Lower leg skin (tissue), 4 donors: ENCODE measurements at regions not wholly inside any gene's neighbourhood (a gene's known extent, or its start where the extent isn't known, plus 50 kb on each side); places are given as distances from the start of the nearest gene placed in this dataset.

ENCODE experiments used
- DNase-seq, 2 donors: peaks; one replicate each; pipeline ENCODE4 v3.0.0-alpha.2; 2019; ENCODE audit warnings: low spot score in 2 of 2
- H3K4me3 ChIP-seq: fragments of 200-600 bp; sonication (generic); 2 replicates; pipeline ENCODE4 v1.5.1; 2017; ENCODE audit warnings: mild to moderate bottlenecking, low read depth; ENCODE audit not compliant: poor library complexity, severe bottlenecking
- POLR2A ChIP-seq, 2 donors: fragments of 450-650 bp; IDR thresholded peaks; one replicate each; pipeline ENCODE4 v1.6.1; 2016 to 2017; ENCODE audit warnings: antibody characterized with exemption in 2 of 2, mild to moderate bottlenecking in 1 of 2, moderate library complexity in 1 of 2
- WGBS, 2 donors: methylation state at CpG; one replicate each; pipeline ENCODE4 v1.1.5; 2018; 5-methylcytosine and 5-hydroxymethylcytosine counted together
- intact Hi-C: fragments of 100-400 bp; cut with DNase I; formaldehyde crosslinking; loops from one replicate; pipeline ENCODE4 v1.15.0; 2023; ENCODE audit warnings: low total_unique reads
- TF ChIP-seq, protein P1 (sequence below), 3 donors: fragments of 450-650 bp; IDR thresholded peaks; one replicate each; pipeline ENCODE4 v1.5.1; 2016; ENCODE audit warnings: antibody characterized with exemption in 3 of 3, mild to moderate bottlenecking in 3 of 3, moderate library complexity in 2 of 3

DNA sequence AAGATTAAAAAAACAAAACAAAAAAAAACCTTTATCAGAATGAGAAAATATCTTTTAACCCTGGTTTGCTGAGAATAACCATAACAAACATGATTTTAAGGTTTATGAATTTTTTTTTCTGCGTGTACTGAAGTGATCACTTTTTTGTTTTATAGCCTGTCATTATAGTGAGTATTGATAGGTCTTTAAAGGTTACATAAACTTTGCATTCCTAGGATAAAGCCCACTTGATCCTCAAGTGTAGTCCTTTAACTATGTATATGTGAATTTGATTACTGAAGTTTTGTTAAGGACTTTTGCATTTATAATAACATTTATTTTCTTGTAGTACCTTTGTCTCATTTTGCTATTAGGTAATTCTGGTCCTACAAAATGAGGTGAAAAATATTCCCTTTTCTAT, 709.8 kb upstream of the PCDH20 start:
- no peak for DNase-seq
- intact Hi-C loops, result no loop called here
- H3K4me3 ChIP-seq, result no peak overlapping the region
- 77 to 82% methylated on average over 1 of the region's 1 CpG for WGBS, 2 donors
- TF ChIP-seq, protein P1, sequence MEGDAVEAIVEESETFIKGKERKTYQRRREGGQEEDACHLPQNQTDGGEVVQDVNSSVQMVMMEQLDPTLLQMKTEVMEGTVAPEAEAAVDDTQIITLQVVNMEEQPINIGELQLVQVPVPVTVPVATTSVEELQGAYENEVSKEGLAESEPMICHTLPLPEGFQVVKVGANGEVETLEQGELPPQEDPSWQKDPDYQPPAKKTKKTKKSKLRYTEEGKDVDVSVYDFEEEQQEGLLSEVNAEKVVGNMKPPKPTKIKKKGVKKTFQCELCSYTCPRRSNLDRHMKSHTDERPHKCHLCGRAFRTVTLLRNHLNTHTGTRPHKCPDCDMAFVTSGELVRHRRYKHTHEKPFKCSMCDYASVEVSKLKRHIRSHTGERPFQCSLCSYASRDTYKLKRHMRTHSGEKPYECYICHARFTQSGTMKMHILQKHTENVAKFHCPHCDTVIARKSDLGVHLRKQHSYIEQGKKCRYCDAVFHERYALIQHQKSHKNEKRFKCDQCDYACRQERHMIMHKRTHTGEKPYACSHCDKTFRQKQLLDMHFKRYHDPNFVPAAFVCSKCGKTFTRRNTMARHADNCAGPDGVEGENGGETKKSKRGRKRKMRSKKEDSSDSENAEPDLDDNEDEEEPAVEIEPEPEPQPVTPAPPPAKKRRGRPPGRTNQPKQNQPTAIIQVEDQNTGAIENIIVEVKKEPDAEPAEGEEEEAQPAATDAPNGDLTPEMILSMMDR (IDR thresholded peaks at IDR 0.05), result no peak
- TF ChIP-seq POLR2A (IDR thresholded peaks at IDR 0.05), result no peak

DNA sequence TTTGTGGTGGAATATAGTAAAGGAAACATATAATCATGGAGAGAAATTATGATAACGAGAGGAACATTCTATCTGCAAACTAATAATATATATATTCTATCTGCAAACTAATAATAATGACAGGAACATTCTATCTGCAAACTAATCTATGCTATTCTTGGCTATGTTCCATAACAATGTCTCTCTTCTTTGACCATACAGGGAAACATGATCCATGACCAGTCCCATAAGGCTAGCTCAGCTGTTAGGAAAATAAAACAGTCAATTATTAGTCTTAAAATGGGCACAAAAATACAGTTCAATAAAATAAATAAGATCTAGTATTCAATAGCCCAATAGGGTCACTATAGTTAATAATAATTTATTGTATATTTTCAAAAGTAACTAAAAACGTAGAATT, 707.8 kb upstream of the PCDH20 start:
- intact Hi-C loops, result no loop called here
- WGBS, 2 donors, result 74 to 78% methylated on average over 2 of the region's 2 CpGs
- TF ChIP-seq POLR2A (IDR thresholded peaks at IDR 0.05), result no peak
- TF ChIP-seq, protein P1 (IDR thresholded peaks at IDR 0.05), result no peak
- no peak overlapping the region for H3K4me3 ChIP-seq
- no peak for DNase-seq

DNA sequence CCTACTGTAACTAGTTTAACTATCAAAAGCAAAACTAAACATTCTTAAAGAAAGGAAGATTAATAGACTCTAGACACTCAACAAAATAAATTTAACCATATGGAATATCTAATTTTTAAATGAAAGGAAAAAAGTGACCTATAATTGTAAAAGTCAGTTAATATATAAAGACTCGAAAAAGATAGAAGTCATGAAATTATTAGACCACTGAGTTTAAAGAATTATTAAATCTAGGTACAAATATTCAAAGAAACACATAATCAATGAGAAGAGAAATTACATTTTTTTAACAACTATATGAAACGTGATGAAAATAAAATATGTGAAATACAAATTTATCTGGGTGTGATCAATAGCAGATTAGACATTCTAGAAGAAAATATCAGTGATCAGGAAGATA, 706.8 kb upstream of the PCDH20 start:
- DNase-seq, result no peak
- no peak for TF ChIP-seq POLR2A (IDR thresholded peaks at IDR 0.05)
- TF ChIP-seq, protein P1 (IDR thresholded peaks at IDR 0.05), result no peak
- H3K4me3 ChIP-seq, result no peak overlapping the region
- WGBS, 2 donors, result 75 to 80% methylated on average over 2 of the region's 2 CpGs
- intact Hi-C loops, result no loop called here

DNA sequence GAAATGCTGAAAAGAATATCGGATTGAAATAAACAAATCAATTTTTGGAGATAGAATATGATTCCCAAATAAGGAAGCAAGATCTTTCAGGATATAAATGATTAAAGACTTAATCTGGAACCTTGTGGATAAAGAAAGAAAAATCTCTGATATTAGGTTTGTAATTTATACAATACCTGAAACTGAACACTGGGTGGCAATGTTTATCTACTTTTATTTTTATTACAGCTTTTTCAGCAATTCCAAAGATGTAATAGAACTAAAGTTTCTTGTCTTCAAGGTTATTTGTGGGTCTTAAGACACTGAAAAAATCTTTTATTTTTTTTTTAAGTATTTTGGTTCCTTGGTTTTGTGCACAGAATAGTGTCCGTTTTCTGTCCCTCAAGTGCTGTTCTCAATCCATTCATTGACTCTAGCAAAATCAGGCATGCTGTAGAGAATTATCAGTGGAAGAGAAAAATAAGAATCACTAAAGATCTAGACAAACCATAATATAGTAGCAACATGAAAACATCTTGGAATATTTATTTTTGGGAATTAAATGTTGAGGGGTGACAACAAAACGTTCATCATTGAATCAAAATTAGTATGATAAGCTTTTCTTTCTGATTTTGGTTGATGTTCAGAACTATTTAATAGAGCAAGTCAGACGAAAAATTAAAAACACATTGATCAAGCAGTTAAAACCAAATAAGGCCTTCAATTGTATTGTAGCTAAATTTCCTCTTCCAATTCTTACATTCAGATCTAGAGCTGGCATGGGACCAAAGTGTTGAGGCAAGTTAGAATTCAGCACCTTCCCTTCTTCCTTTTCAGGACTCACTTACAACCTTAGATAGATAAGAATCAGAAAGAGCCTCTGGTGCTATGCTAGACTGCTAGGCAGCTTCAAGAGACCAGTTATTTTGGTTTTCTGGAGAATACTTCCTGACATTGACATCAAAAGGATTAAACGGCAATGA, 704.4 kb upstream of the PCDH20 start:
- no peak for DNase-seq
- intact Hi-C loops, result no loop called here
- no peak for TF ChIP-seq POLR2A (IDR thresholded peaks at IDR 0.05)
- TF ChIP-seq, protein P1 (IDR thresholded peaks at IDR 0.05), result no peak
- H3K4me3 ChIP-seq, result no peak overlapping the region
- WGBS, 2 donors, result 27 to 34% methylated on average over 5 of the region's 5 CpGs

DNA sequence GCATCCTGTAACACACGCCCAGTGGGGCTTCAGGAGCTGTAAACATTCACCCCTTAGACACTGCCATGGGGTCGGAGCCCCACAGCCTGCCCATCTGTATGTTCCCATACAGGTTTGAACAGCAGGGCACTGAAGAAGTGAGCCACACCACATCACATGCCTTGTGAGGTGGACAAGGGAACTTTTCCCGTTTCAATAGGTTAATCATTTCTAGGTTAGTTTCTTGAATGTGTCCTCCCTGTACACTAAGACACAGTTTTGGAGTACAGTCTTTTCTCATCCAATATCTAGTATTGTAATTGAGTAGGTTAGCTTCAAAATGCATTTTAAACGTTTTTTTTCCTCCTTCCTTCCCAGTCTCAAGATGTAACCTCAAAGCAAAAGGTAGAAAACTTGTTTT, 700.2 kb upstream of the PCDH20 start:
- no peak for DNase-seq
- intact Hi-C loops, result no loop called here
- TF ChIP-seq, protein P1 (IDR thresholded peaks at IDR 0.05), result no peak
- no peak for TF ChIP-seq POLR2A (IDR thresholded peaks at IDR 0.05)
- 65 to 67% methylated on average over 4 of the region's 4 CpGs for WGBS, 2 donors
- H3K4me3 ChIP-seq, result no peak overlapping the region
